ENCODE measurements at regions not wholly inside any gene's neighbourhood (a gene's known extent, or its start where the extent isn't known, plus 50 kb on each side); places are given as distances from the start of the nearest gene placed in this dataset.

GRCh38 chr2:234265206-234265605 lies 214.7 kb downstream of the SPP2 start:
- no peaks in the 10 kb centered on the region for H3K9me3 ChIP-seq (ENCODE audit: low read length)
- TF ChIP-seq EZH2phosphoT487 (IDR thresholded peaks at IDR 0.05; ENCODE audit: borderline replicate concordance, low read depth, low read length): no peak
- TF ChIP-seq CTCF (conservative IDR thresholded peaks at IDR 0.05; ENCODE audit: low read length): no peak
- H3K27ac ChIP-seq (ENCODE audit: low read depth, low read length, poor library complexity, severe bottlenecking): no peak overlapping the region
- POLR2A ChIA-PET: interaction anchor here (0.6 kb wide), 1 partner anchor 38 kb away, joined by 3 read pairs; no protein-coding TSS in a partner anchor
- no peak overlapping the region for H3K4me3 ChIP-seq (ENCODE audit: low read depth, low read length, poor library complexity, severe bottlenecking)
- BruUV-seq (replicated peaks): no TSS peak
- H4K20me1 ChIP-seq (ENCODE audit: insufficient read depth, low read length): no peaks in the 10 kb centered on the region
- intact Hi-C loops (cut with micrococcal nuclease; ENCODE audit: unreplicated experiment): no loop called here
- H2AFZ ChIP-seq (ENCODE audit: low read length): no peak overlapping the region
- CTCF ChIA-PET (ENCODE audit: unreplicated experiment): interaction anchor here (0.5 kb wide), 1 partner anchor 53 kb away, joined by 3 read pairs; no protein-coding TSS in a partner anchor
- H3K79me2 ChIP-seq (ENCODE audit: insufficient read depth, low read depth, low read length): no peaks in the 10 kb centered on the region
- no peak for DNase-seq (ENCODE audit: low spot score)
- no peaks in the 10 kb centered on the region for H3K36me3 ChIP-seq (ENCODE audit: insufficient read depth, low read length)
- no peaks in the 10 kb centered on the region for H3K9me2 ChIP-seq (ENCODE audit: insufficient read depth, low read length)
- no peaks in the 10 kb centered on the region for H3K4me1 ChIP-seq (ENCODE audit: insufficient read depth, low read length, poor library complexity, severe bottlenecking)
- no peak overlapping the region for H3K4me2 ChIP-seq (ENCODE audit: low read length)

- Histone ChIP-seq H3K4me2 (ENCODE audit: low read length) (no peak overlapping the region), H3K27ac (ENCODE audit: low read depth, low read length, poor library complexity, severe bottlenecking) (no peak overlapping the region), H3K4me1 (ENCODE audit: insufficient read depth, low read length, poor library complexity, severe bottlenecking) (no peaks in the 10 kb centered on the region), H3K36me3 (ENCODE audit: insufficient read depth, low read length) (no peaks in the 10 kb centered on the region), H3K79me2 (ENCODE audit: insufficient read depth, low read depth, low read length) (no peaks in the 10 kb centered on the region), H3K9me2 (ENCODE audit: insufficient read depth, low read length) (no peaks in the 10 kb centered on the region), H3K4me3 (ENCODE audit: low read depth, low read length, poor library complexity, severe bottlenecking) (no peak overlapping the region), H3K9me3 (ENCODE audit: low read length) (no peaks in the 10 kb centered on the region), H2AFZ (ENCODE audit: low read length) (no peak overlapping the region), H4K20me1 (ENCODE audit: insufficient read depth, low read length) (no peaks in the 10 kb centered on the region)
- ChIA-PET CTCF (ENCODE audit: unreplicated experiment) (no interaction called here), POLR2A (interaction anchor here (0.7 kb wide), 1 partner anchor 1114 kb away, joined by 3 read pairs; no protein-coding TSS in a partner anchor)
- BruUV-seq (replicated peaks): no TSS peak
- intact Hi-C loops (cut with micrococcal nuclease; ENCODE audit: unreplicated experiment): no loop called here
- DNase-seq (ENCODE audit: low spot score): no peak
- TF ChIP-seq EZH2phosphoT487 (IDR thresholded peaks at IDR 0.05; ENCODE audit: borderline replicate concordance, low read depth, low read length): no peak
- TF ChIP-seq CTCF (conservative IDR thresholded peaks at IDR 0.05; ENCODE audit: low read length): no peak
These were observed 211.2 kb downstream of the SPP2 start for GRCh38 chr2:234261736-234262135.

- Histone ChIP-seq H2AFZ (ENCODE audit: low read length) (no peak overlapping the region), H3K27ac (ENCODE audit: low read depth, low read length, poor library complexity, severe bottlenecking) (no peak overlapping the region), H3K4me3 (ENCODE audit: low read depth, low read length, poor library complexity, severe bottlenecking) (no peak overlapping the region), H3K79me2 (ENCODE audit: insufficient read depth, low read depth, low read length) (no peaks in the 10 kb centered on the region), H3K9me3 (ENCODE audit: low read length) (no peaks in the 10 kb centered on the region), H3K4me2 (ENCODE audit: low read length) (no peak overlapping the region), H4K20me1 (ENCODE audit: insufficient read depth, low read length) (no peaks in the 10 kb centered on the region), H3K36me3 (ENCODE audit: insufficient read depth, low read length) (no peaks in the 10 kb centered on the region), H3K9me2 (ENCODE audit: insufficient read depth, low read length) (no peaks in the 10 kb centered on the region), H3K4me1 (ENCODE audit: insufficient read depth, low read length, poor library complexity, severe bottlenecking) (no peaks in the 10 kb centered on the region)
- POLR2A ChIA-PET: no interaction called here
- no peak for DNase-seq (ENCODE audit: low spot score)
- CTCF ChIA-PET (ENCODE audit: unreplicated experiment): no interaction called here
- TF ChIP-seq EZH2phosphoT487 (IDR thresholded peaks at IDR 0.05; ENCODE audit: borderline replicate concordance, low read depth, low read length): no peak
- TF ChIP-seq CTCF (conservative IDR thresholded peaks at IDR 0.05; ENCODE audit: low read length): no peak
- BruUV-seq (replicated peaks): no TSS peak
- intact Hi-C loops (cut with micrococcal nuclease; ENCODE audit: unreplicated experiment): no loop called here
These were observed 208.9 kb downstream of the SPP2 start for GRCh38 chr2:234259440-234259839.
